ENCODE measurements at regions not wholly inside any gene's neighbourhood (a gene's known extent, or its start where the extent isn't known, plus 50 kb on each side); places are given as distances from the start of the nearest gene placed in this dataset.
"Not testable (repeated sequence)": the region's sequence is repeated elsewhere in the genome, so short reads cannot be mapped to it uniquely, and the experiment has no call there.

GRCh38 chr6:119742188-119742803 is 392.7 kb upstream of the MAN1A1 start:
- no peaks in the 10 kb centered on the region for H3K27me3 ChIP-seq (ENCODE audit: control insufficient read depth, insufficient read depth, low read length)
- no peaks in the 10 kb centered on the region for H3K36me3 ChIP-seq (ENCODE audit: control insufficient read depth, low read depth, low read length)
- no peaks in the 10 kb centered on the region for H3K4me1 ChIP-seq (ENCODE audit: control insufficient read depth, low read depth, low read length)
- no peaks in the 10 kb centered on the region for H3K9me3 ChIP-seq (ENCODE audit: control insufficient read depth, low read depth, low read length)
- no peak overlapping the region for H3K9ac ChIP-seq (ENCODE audit: low read length)
- no peak overlapping the region for H3K4me3 ChIP-seq (ENCODE audit: low read length)
- H3K27ac ChIP-seq (ENCODE audit: low read length) = no peak overlapping the region

- H3K4me3 ChIP-seq (ENCODE audit: low read length) = no peak overlapping the region
- H3K4me1 ChIP-seq (ENCODE audit: control insufficient read depth, low read depth, low read length) = no peaks in the 10 kb centered on the region
- H3K27me3 ChIP-seq (ENCODE audit: control insufficient read depth, insufficient read depth, low read length) = no peaks in the 10 kb centered on the region
- H3K9me3 ChIP-seq (ENCODE audit: control insufficient read depth, low read depth, low read length) = no peaks in the 10 kb centered on the region
- no peak overlapping the region for H3K27ac ChIP-seq (ENCODE audit: low read length)
- no peaks in the 10 kb centered on the region for H3K36me3 ChIP-seq (ENCODE audit: control insufficient read depth, low read depth, low read length)
- no peak overlapping the region for H3K9ac ChIP-seq (ENCODE audit: low read length)
Measured at GRCh38 chr6:119739769-119740168, 390.2 kb upstream of the MAN1A1 start.

- no peaks in the 10 kb centered on the region for H3K9me3 ChIP-seq (ENCODE audit: control insufficient read depth, low read depth, low read length)
- H3K4me1 ChIP-seq (ENCODE audit: control insufficient read depth, low read depth, low read length) = no peaks in the 10 kb centered on the region
- H3K27ac ChIP-seq (ENCODE audit: low read length) = no peak overlapping the region
- H3K36me3 ChIP-seq (ENCODE audit: control insufficient read depth, low read depth, low read length) = no peaks in the 10 kb centered on the region
- H3K27me3 ChIP-seq (ENCODE audit: control insufficient read depth, insufficient read depth, low read length) = no peaks in the 10 kb centered on the region
- no peak overlapping the region for H3K9ac ChIP-seq (ENCODE audit: low read length)
- H3K4me3 ChIP-seq (ENCODE audit: low read length) = no peak overlapping the region
Measured at GRCh38 chr6:119738425-119738824, 388.9 kb upstream of the MAN1A1 start.

GRCh38 chr6:119736296-119737021 is 386.9 kb upstream of the MAN1A1 start:
- Histone ChIP-seq H3K27ac (ENCODE audit: low read length) (no peak overlapping the region), H3K36me3 (ENCODE audit: control insufficient read depth, low read depth, low read length) (no peaks in the 10 kb centered on the region), H3K27me3 (ENCODE audit: control insufficient read depth, insufficient read depth, low read length) (no peaks in the 10 kb centered on the region)

GRCh38 chr6:119735530-119735929 is 386.0 kb upstream of the MAN1A1 start:
- no peaks in the 10 kb centered on the region for H3K9me3 ChIP-seq (ENCODE audit: control insufficient read depth, low read depth, low read length)
- H3K36me3 ChIP-seq (ENCODE audit: control insufficient read depth, low read depth, low read length) = no peaks in the 10 kb centered on the region
- no peaks in the 10 kb centered on the region for H3K4me1 ChIP-seq (ENCODE audit: control insufficient read depth, low read depth, low read length)
- H3K27me3 ChIP-seq (ENCODE audit: control insufficient read depth, insufficient read depth, low read length) = no peaks in the 10 kb centered on the region
- H3K27ac ChIP-seq (ENCODE audit: low read length) = no peak overlapping the region
- no peak overlapping the region for H3K9ac ChIP-seq (ENCODE audit: low read length)
- H3K4me3 ChIP-seq (ENCODE audit: low read length) = no peak overlapping the region

More at GRCh38 chr6:119736296-119737021, 386.9 kb upstream of the MAN1A1 start:
- no peaks in the 10 kb centered on the region for H3K4me1 ChIP-seq (ENCODE audit: control insufficient read depth, low read depth, low read length)
- no peak overlapping the region for H3K4me3 ChIP-seq (ENCODE audit: low read length)
- H3K9me3 ChIP-seq (ENCODE audit: control insufficient read depth, low read depth, low read length) = no peaks in the 10 kb centered on the region
- no peak overlapping the region for H3K9ac ChIP-seq (ENCODE audit: low read length)

GRCh38 chr6:119734227-119734626 is 384.7 kb upstream of the MAN1A1 start:
- H3K36me3 ChIP-seq (ENCODE audit: control insufficient read depth, low read depth, low read length) = no peaks in the 10 kb centered on the region
- H3K27me3 ChIP-seq (ENCODE audit: control insufficient read depth, insufficient read depth, low read length) = no peaks in the 10 kb centered on the region
- H3K4me1 ChIP-seq (ENCODE audit: control insufficient read depth, low read depth, low read length) = no peaks in the 10 kb centered on the region
- H3K9me3 ChIP-seq (ENCODE audit: control insufficient read depth, low read depth, low read length) = no peaks in the 10 kb centered on the region
- H3K9ac ChIP-seq (ENCODE audit: low read length) = no peak overlapping the region
- no peak overlapping the region for H3K27ac ChIP-seq (ENCODE audit: low read length)
- no peak overlapping the region for H3K4me3 ChIP-seq (ENCODE audit: low read length)

GRCh38 chr6:119728935-119729334 is 379.4 kb upstream of the MAN1A1 start:
- Histone ChIP-seq H3K9me3 (ENCODE audit: control insufficient read depth, low read depth, low read length) (no peaks in the 10 kb centered on the region), H3K9ac (ENCODE audit: low read length) (no peak overlapping the region), H3K4me1 (ENCODE audit: control insufficient read depth, low read depth, low read length) (peaks cover 5% of the 10 kb centered on the region), H3K36me3 (ENCODE audit: control insufficient read depth, low read depth, low read length) (no peaks in the 10 kb centered on the region), H3K27me3 (ENCODE audit: control insufficient read depth, insufficient read depth, low read length) (no peaks in the 10 kb centered on the region), H3K4me3 (ENCODE audit: low read length) (no peak overlapping the region), H3K27ac (ENCODE audit: low read length) (no peak overlapping the region)

- no peaks in the 10 kb centered on the region for H3K36me3 ChIP-seq (ENCODE audit: control insufficient read depth, low read depth, low read length)
- H3K4me1 ChIP-seq (ENCODE audit: control insufficient read depth, low read depth, low read length) = peaks cover 5% of the 10 kb centered on the region
- no peak overlapping the region for H3K9ac ChIP-seq (ENCODE audit: low read length)
- H3K4me3 ChIP-seq (ENCODE audit: low read length) = no peak overlapping the region
- no peaks in the 10 kb centered on the region for H3K9me3 ChIP-seq (ENCODE audit: control insufficient read depth, low read depth, low read length)
- no peaks in the 10 kb centered on the region for H3K27me3 ChIP-seq (ENCODE audit: control insufficient read depth, insufficient read depth, low read length)
- H3K27ac ChIP-seq (ENCODE audit: low read length) = no peak overlapping the region
Measured at GRCh38 chr6:119728220-119728750, 378.7 kb upstream of the MAN1A1 start.

- Histone ChIP-seq H3K27ac (ENCODE audit: low read length) (no peak overlapping the region), H3K9ac (ENCODE audit: low read length) (no peak overlapping the region), H3K4me1 (ENCODE audit: control insufficient read depth, low read depth, low read length) (peaks cover 5% of the 10 kb centered on the region), H3K36me3 (ENCODE audit: control insufficient read depth, low read depth, low read length) (no peaks in the 10 kb centered on the region), H3K9me3 (ENCODE audit: control insufficient read depth, low read depth, low read length) (no peaks in the 10 kb centered on the region), H3K4me3 (ENCODE audit: low read length) (no peak overlapping the region), H3K27me3 (ENCODE audit: control insufficient read depth, insufficient read depth, low read length) (no peaks in the 10 kb centered on the region)
Measured at GRCh38 chr6:119727504-119728219, 378.1 kb upstream of the MAN1A1 start.

GRCh38 chr6:119726912-119727311 is 377.4 kb upstream of the MAN1A1 start:
- H3K36me3 ChIP-seq (ENCODE audit: control insufficient read depth, low read depth, low read length); H3K27ac ChIP-seq (ENCODE audit: low read length); H3K4me3 ChIP-seq (ENCODE audit: low read length); H3K4me1 ChIP-seq (ENCODE audit: control insufficient read depth, low read depth, low read length); H3K27me3 ChIP-seq (ENCODE audit: control insufficient read depth, insufficient read depth, low read length); H3K9ac ChIP-seq (ENCODE audit: low read length); H3K9me3 ChIP-seq (ENCODE audit: control insufficient read depth, low read depth, low read length): not testable (repeated sequence)

GRCh38 chr6:119726086-119726485 is 376.5 kb upstream of the MAN1A1 start:
- Histone ChIP-seq H3K27ac (ENCODE audit: low read length) (no peak overlapping the region), H3K9me3 (ENCODE audit: control insufficient read depth, low read depth, low read length) (no peaks in the 10 kb centered on the region), H3K9ac (ENCODE audit: low read length) (no peak overlapping the region), H3K36me3 (ENCODE audit: control insufficient read depth, low read depth, low read length) (no peaks in the 10 kb centered on the region), H3K4me3 (ENCODE audit: low read length) (no peak overlapping the region), H3K27me3 (ENCODE audit: control insufficient read depth, insufficient read depth, low read length) (no peaks in the 10 kb centered on the region), H3K4me1 (ENCODE audit: control insufficient read depth, low read depth, low read length) (peaks cover 5% of the 10 kb centered on the region)
